ENCODE measurements at regions not wholly inside any gene's neighbourhood (a gene's known extent, or its start where the extent isn't known, plus 50 kb on each side); places are given as distances from the start of the nearest gene placed in this dataset. TPM values are rescaled to one million over a fixed set of nuclear protein-coding genes. Genes with fewer than 3 reads are reported as not detected.

DNA sequence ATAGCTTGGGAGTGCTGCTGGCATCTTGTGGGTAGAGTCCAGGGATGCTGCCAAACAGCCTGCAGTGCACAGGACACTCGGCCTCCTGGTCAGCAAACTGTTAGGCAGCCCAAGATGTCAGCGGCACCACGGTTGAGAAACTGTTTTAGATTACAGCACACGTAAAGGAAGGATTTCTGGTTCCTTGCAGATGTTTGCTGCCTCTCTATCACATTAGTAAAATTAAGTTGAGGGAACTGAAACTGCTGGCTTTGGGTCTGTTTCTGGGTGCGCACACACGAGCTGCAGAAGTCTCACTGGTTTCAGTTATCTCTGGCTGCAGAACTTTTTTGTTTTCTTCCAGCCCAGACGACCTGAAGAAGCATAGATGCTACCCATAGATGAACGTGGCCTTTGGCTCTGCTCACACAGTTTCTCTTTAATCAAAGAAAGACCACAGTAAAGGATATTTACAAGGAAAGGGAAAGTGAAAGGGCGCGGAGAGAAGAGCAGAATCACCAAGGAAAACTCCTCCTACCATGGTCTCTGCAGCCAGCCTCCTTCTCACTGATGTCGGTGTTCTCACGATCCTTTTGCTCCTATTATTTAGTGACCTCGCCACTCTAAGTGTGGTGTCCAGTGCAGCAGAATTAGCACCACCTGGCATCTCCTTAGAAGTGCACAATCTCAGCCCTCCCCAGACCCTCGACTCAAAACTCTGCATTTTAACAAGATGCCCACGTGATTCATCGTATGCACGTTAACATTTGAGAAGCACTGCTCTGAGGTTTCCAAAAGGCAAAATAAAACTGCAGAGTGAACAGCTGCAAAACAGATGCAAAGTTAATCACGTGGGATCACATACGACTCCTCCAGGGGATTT lies 50.6 kb upstream of the AKAP13 start:
- H3K4me1 ChIP-seq, result peaks cover 23% of the 10 kb centered on the region
- peak overlapping the region; percentile 40 to 44 for H3K4me3 ChIP-seq
- H3K27me3 ChIP-seq, result no peaks in the 10 kb centered on the region
- no peak for TF ChIP-seq POLR2AphosphoS5 (IDR thresholded peaks at IDR 0.05; ENCODE audit: insufficient read depth in 1 of 2, low read depth in 1 of 2)
- no peak for TF ChIP-seq CTCF (IDR thresholded peaks at IDR 0.05)
- intact Hi-C loops (cut with DNase I), result no loop called here
- H3K36me3 ChIP-seq, result no peaks in the 10 kb centered on the region
- H3K9me3 ChIP-seq, result no peaks in the 10 kb centered on the region
- no peak for DNase-seq (ENCODE audit: extremely low spot score in 2 of 2)
- H3K27ac ChIP-seq, result peak overlapping the region; percentile 89

Small RNAs in the stretch of these regions (small RNA-seq; reads per million reads assigned to genes)
- gene RN7SL428P, result not detected
